ENCODE measurements at regions not wholly inside any gene's neighbourhood (a gene's known extent, or its start where the extent isn't known, plus 50 kb on each side); places are given as distances from the start of the nearest gene placed in this dataset.

- Histone ChIP-seq H3K36me3 (no peaks in the 10 kb centered on the region), H3K27ac (no peak overlapping the region), H3K4me3 (no peak overlapping the region), H3K27me3 (ENCODE audit: low read depth) (no peaks in the 10 kb centered on the region), H3K4me1 (no peaks in the 10 kb centered on the region), H3K9me3 (peaks cover 16% of the 10 kb centered on the region)
- ATAC-seq, result no peak
- no peak for DNase-seq
- intact Hi-C loops (cut with DNase I), result no loop called here
- TF ChIP-seq, protein P1, sequence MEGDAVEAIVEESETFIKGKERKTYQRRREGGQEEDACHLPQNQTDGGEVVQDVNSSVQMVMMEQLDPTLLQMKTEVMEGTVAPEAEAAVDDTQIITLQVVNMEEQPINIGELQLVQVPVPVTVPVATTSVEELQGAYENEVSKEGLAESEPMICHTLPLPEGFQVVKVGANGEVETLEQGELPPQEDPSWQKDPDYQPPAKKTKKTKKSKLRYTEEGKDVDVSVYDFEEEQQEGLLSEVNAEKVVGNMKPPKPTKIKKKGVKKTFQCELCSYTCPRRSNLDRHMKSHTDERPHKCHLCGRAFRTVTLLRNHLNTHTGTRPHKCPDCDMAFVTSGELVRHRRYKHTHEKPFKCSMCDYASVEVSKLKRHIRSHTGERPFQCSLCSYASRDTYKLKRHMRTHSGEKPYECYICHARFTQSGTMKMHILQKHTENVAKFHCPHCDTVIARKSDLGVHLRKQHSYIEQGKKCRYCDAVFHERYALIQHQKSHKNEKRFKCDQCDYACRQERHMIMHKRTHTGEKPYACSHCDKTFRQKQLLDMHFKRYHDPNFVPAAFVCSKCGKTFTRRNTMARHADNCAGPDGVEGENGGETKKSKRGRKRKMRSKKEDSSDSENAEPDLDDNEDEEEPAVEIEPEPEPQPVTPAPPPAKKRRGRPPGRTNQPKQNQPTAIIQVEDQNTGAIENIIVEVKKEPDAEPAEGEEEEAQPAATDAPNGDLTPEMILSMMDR (IDR thresholded peaks at IDR 0.05), result no peak
These were observed 837.7 kb upstream of the AUTS2 start for GRCh38 chr7:68760556-68760955.

- no peak for ATAC-seq
- Histone ChIP-seq H3K4me1 (no peaks in the 10 kb centered on the region), H3K27ac (no peak overlapping the region), H3K4me3 (no peak overlapping the region), H3K9me3 (peaks cover 14% of the 10 kb centered on the region), H3K27me3 (ENCODE audit: low read depth) (no peaks in the 10 kb centered on the region), H3K36me3 (no peaks in the 10 kb centered on the region)
- TF ChIP-seq, protein P1 (IDR thresholded peaks at IDR 0.05), result no peak
- intact Hi-C loops (cut with DNase I), result no loop called here
- no peak for DNase-seq
These were observed 830.8 kb upstream of the AUTS2 start for GRCh38 chr7:68767462-68767861.

- ATAC-seq, result no peak
- Histone ChIP-seq H3K9me3 (no peaks in the 10 kb centered on the region), H3K27ac (no peak overlapping the region), H3K36me3 (no peaks in the 10 kb centered on the region), H3K4me1 (no peaks in the 10 kb centered on the region), H3K27me3 (ENCODE audit: low read depth) (no peaks in the 10 kb centered on the region), H3K4me3 (no peak overlapping the region)
- no peak for DNase-seq
- intact Hi-C loops (cut with DNase I), result no loop called here
- TF ChIP-seq, protein P1 (IDR thresholded peaks at IDR 0.05), result no peak
These were observed 827.6 kb upstream of the AUTS2 start for GRCh38 chr7:68770649-68771048.

DNA sequence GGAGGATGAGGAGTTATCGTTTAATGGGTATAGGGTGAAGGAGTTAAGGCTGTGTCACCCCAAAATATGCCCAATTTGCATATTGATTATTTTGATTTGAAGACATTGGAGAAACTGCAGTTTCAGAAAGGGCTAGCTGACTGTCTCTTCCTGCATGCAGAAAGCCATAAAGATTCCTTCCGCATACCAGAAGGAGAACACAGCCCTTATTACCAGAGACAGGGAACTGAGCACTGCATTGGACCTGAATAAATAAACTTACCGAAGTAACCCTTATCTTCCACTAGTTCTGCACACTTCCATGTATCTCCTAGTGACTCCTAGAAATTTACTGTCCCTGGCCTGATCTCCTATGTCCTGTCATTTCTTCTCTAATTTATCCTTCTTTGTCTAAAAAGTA lies 821.9 kb upstream of the AUTS2 start:
- ATAC-seq (no peak), DNase-seq (no peak)
- H3K36me3 ChIP-seq, result no peaks in the 10 kb centered on the region
- no peaks in the 10 kb centered on the region for H3K9me3 ChIP-seq
- no peak overlapping the region for H3K4me3 ChIP-seq
- H3K27ac ChIP-seq, result no peak overlapping the region
- TF ChIP-seq, protein P1 (IDR thresholded peaks at IDR 0.05), result no peak
- intact Hi-C loops (cut with DNase I), result no loop called here
- H3K4me1 ChIP-seq, result no peaks in the 10 kb centered on the region
- H3K27me3 ChIP-seq (ENCODE audit: low read depth), result no peaks in the 10 kb centered on the region

DNA sequence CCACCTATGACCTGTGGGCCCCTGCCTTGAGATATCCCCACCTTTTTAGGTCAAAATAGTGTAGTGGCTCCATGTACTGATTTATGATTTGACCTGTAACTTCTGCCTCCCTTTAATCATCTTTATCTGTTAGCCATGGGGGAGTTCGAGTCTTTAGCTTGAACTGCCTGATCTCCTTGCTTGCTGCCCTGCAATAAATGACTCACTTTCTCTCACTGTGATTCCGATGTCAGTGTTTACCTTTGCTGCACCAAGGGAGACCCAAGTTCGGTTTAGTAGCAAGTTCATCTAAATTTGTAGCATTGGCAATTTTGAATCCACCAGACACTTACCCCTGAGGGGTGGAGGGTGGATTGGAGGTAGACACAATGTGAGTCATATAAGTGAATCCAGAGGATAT lies 814.6 kb upstream of the AUTS2 start:
- no peak overlapping the region for H3K27ac ChIP-seq
- H3K36me3 ChIP-seq, result no peaks in the 10 kb centered on the region
- no peak overlapping the region for H3K4me3 ChIP-seq
- DNase-seq, result no peak
- H3K9me3 ChIP-seq, result no peaks in the 10 kb centered on the region
- no peak for ATAC-seq
- intact Hi-C loops (cut with DNase I), result no loop called here
- H3K27me3 ChIP-seq (ENCODE audit: low read depth), result no peaks in the 10 kb centered on the region
- H3K4me1 ChIP-seq, result no peaks in the 10 kb centered on the region
- TF ChIP-seq, protein P1 (IDR thresholded peaks at IDR 0.05), result no peak

GRCh38 chr7:68785036-68785435 lies 813.2 kb upstream of the AUTS2 start:
- Histone ChIP-seq H3K9me3 (no peaks in the 10 kb centered on the region), H3K36me3 (no peaks in the 10 kb centered on the region), H3K27ac (no peak overlapping the region), H3K4me1 (no peaks in the 10 kb centered on the region), H3K27me3 (ENCODE audit: low read depth) (no peaks in the 10 kb centered on the region), H3K4me3 (no peak overlapping the region)
- DNase-seq (no peak), ATAC-seq (no peak)
- intact Hi-C loops (cut with DNase I), result no loop called here
- TF ChIP-seq, protein P1 (IDR thresholded peaks at IDR 0.05), result no peak

Measured in lower lobe of right lung (tissue), 2 donors.